SK-N-SH (cell line): ENCODE measurements at regions not wholly inside any gene's neighbourhood (a gene's known extent, or its start where the extent isn't known, plus 50 kb on each side); places are given as distances from the start of the nearest gene placed in this dataset.

ENCODE experiments used
- CTCF ChIA-PET: fragments of 300-600, 350-600 bp; formaldehyde crosslinking; extraction: SDS; loops from one replicate; lab custom pipeline; 2021; lab: Yijun Ruan, JAX
- POLR2A ChIA-PET: fragments of 350-600 bp; sonication (Branson Sonifier 250); formaldehyde crosslinking; extraction: SDS; loops from one replicate; lab custom pipeline; 2020; ENCODE audit warnings: antibody characterized with exemption, inconsistent platforms; lab: Yijun Ruan, JAX
- DNase-seq: peaks from one replicate; pipeline ENCODE4 v3.0.0; 2012
- H2AFZ ChIP-seq: fragments of 200-600 bp; sonication (generic); 2 replicates; pipeline ENCODE4 v1.8.1; 2016; ENCODE audit warnings: antibody characterized with exemption, mild to moderate bottlenecking, low read depth
- H3F3A ChIP-seq: fragments of 200-600 bp; sonication (generic); replicated peaks from 2 replicates; pipeline ENCODE3; 2016; ENCODE audit warnings: antibody characterized with exemption, mild to moderate bottlenecking; ENCODE audit not compliant: insufficient read depth
- H3K27ac ChIP-seq, 2 experiments: fragments of 200-500 bp in 1 of 2; fragments of 200-600 bp in 1 of 2; sonication (Bioruptor generic) in 1 of 2; sonication (generic), shearing (Covaris generic) in 1 of 2; 2 replicates each; pipeline versions ENCODE4 v1.5.1 to v1.6.1; 2014 to 2016; ENCODE audit warnings: low read depth in 2 of 2, inconsistent platforms in 1 of 2, low read length in 1 of 2, mild to moderate bottlenecking in 1 of 2, mixed read lengths in 1 of 2
- H3K27me3 ChIP-seq: fragments of 200-600 bp; sonication (generic), shearing (Covaris generic); 2 replicates; pipeline ENCODE4 v1.6.1; 2016; ENCODE audit warnings: mixed run types; ENCODE audit not compliant: insufficient read depth
- H3K36me3 ChIP-seq, 2 experiments: fragments of 200-500 bp in 1 of 2; fragments of 200-600 bp in 1 of 2; sonication (Bioruptor generic) in 1 of 2; sonication (generic) in 1 of 2; replicated peaks in 1 of 2; 2 replicates each; pipeline versions ENCODE3 to v1.5.1; 2014 to 2016; ENCODE audit warnings: low read length in 1 of 2, mild to moderate bottlenecking in 1 of 2; ENCODE audit not compliant: insufficient read depth in 2 of 2, control insufficient read depth in 1 of 2
- H3K4me1 ChIP-seq, 2 experiments: fragments of 200-500 bp in 1 of 2; fragments of 200-600 bp in 1 of 2; sonication (Bioruptor generic) in 1 of 2; sonication (generic), shearing (Covaris generic) in 1 of 2; 2 replicates each; pipeline versions ENCODE4 v1.5.1 to v1.6.1; 2014 to 2016; ENCODE audit warnings: low read depth in 1 of 2, low read length in 1 of 2, mixed run types in 1 of 2; ENCODE audit not compliant: insufficient read depth in 2 of 2, control insufficient read depth in 1 of 2
- H3K4me2 ChIP-seq: fragments of 200-600 bp; sonication (generic), shearing (Covaris generic); 2 replicates; pipeline ENCODE4 v1.6.1; 2017; ENCODE audit warnings: mixed run types
- H3K4me3 ChIP-seq, 2 experiments: fragments of 200-500 bp in 1 of 2; fragments of 200-600 bp in 1 of 2; sonication (Bioruptor generic) in 1 of 2; sonication (generic), shearing (Covaris generic) in 1 of 2; 2 replicates each; pipeline versions ENCODE4 v1.5.1 to v1.8.1; 2014 to 2016; ENCODE audit warnings: low read depth in 2 of 2, inconsistent platforms in 1 of 2, low read length in 1 of 2, mild to moderate bottlenecking in 1 of 2, mixed read lengths in 1 of 2, moderate library complexity in 1 of 2
- H3K79me2 ChIP-seq: fragments of 200-600 bp; sonication (generic); 2 replicates; pipeline ENCODE4 v1.8.1; 2017; ENCODE audit warnings: mild to moderate bottlenecking; ENCODE audit not compliant: insufficient read depth
- H3K9ac ChIP-seq: fragments of 200-600 bp; sonication (generic); 2 replicates; pipeline ENCODE4 v1.6.1; 2017; ENCODE audit warnings: mixed run types
- H3K9me2 ChIP-seq: fragments of 200-600 bp; sonication (generic); 2 replicates; pipeline ENCODE4 v1.6.1; 2017; ENCODE audit warnings: mixed run types
- H3K9me3 ChIP-seq: fragments of 200-600 bp; sonication (generic); 2 replicates; pipeline ENCODE4 v1.6.1; 2017; ENCODE audit warnings: mixed run types, mild to moderate bottlenecking, moderate library complexity
- H4K20me1 ChIP-seq: fragments of 200-600 bp; sonication (generic); 2 replicates; pipeline ENCODE4 v1.6.1; 2017; ENCODE audit warnings: mild to moderate bottlenecking, mixed run types; ENCODE audit not compliant: insufficient read depth
- ELF1 ChIP-seq: IDR thresholded peaks from 2 replicates; pipeline ENCODE4 v1.4.0; 2012
- FOSL2 ChIP-seq: IDR thresholded peaks from 2 replicates; pipeline ENCODE4 v1.4.0; 2012; ENCODE audit warnings: low read depth, mild to moderate bottlenecking, moderate library complexity, borderline replicate concordance
- FOXM1 ChIP-seq: IDR thresholded peaks from 2 replicates; pipeline ENCODE4 v1.4.0; 2012; ENCODE audit warnings: low read depth, mild to moderate bottlenecking
- IRF3 ChIP-seq: fragments of 150-350 bp; IDR thresholded peaks from 2 replicates; pipeline ENCODE4 v1.6.1; 2016; ENCODE audit warnings: mild to moderate bottlenecking, low read depth, low read length
- JUND ChIP-seq: IDR thresholded peaks from 2 replicates; pipeline ENCODE4 v1.4.0; 2012
- MAX ChIP-seq: IDR thresholded peaks from 2 replicates; pipeline ENCODE4 v1.4.0; 2012; ENCODE audit warnings: low read depth
- MXI1 ChIP-seq: IDR thresholded peaks from 2 replicates; pipeline ENCODE4 v1.6.1; 2012; ENCODE audit warnings: mild to moderate bottlenecking, low read depth, low read length, improper control_type of control experiment
- NFIC ChIP-seq: IDR thresholded peaks from 2 replicates; pipeline ENCODE4 v1.4.0; 2012; ENCODE audit warnings: borderline replicate concordance
- RCOR1 ChIP-seq: fragments of 150-350 bp; IDR thresholded peaks from 2 replicates; pipeline ENCODE4 v1.6.1; 2017; ENCODE audit warnings: antibody characterized with exemption, low read length
- TAF1 ChIP-seq: IDR thresholded peaks from 2 replicates; pipeline ENCODE4 v1.6.1; 2012; ENCODE audit warnings: low read depth, mild to moderate bottlenecking, low read length, moderate library complexity, borderline replicate concordance
- TCF12 ChIP-seq: IDR thresholded peaks from 2 replicates; pipeline ENCODE4 v1.4.0; 2012
- USF1 ChIP-seq: IDR thresholded peaks from 2 replicates; pipeline ENCODE4 v1.4.0; 2012; ENCODE audit warnings: low read depth, borderline replicate concordance
- YY1 ChIP-seq: IDR thresholded peaks from 2 replicates; pipeline ENCODE4 v1.4.0; 2012; ENCODE audit warnings: low read depth, mild to moderate bottlenecking
- ZBTB33 ChIP-seq: IDR thresholded peaks from 2 replicates; pipeline ENCODE4 v1.4.0; 2012; ENCODE audit warnings: low read depth, borderline replicate concordance
- WGBS: methylation state at CpG from one replicate; pipeline ENCODE4 v1.1.6; 2017; ENCODE audit warnings: low lambda C conversion rate; 5-methylcytosine and 5-hydroxymethylcytosine counted together

- ChIA-PET POLR2A (no interaction called here), CTCF (no interaction called here)
- no peaks in the 10 kb centered on the region for H3K9me3 ChIP-seq
- H4K20me1 ChIP-seq = no peaks in the 10 kb centered on the region
- H3K4me1 ChIP-seq = no peaks in the 10 kb centered on the region
- H3K79me2 ChIP-seq = no peaks in the 10 kb centered on the region
- H2AFZ ChIP-seq = no peak overlapping the region
- H3K9me2 ChIP-seq = no peaks in the 10 kb centered on the region
- no peak for DNase-seq
- H3F3A ChIP-seq = no peaks in the 10 kb centered on the region
- TF ChIP-seq YY1 (no peak), RCOR1 (no peak), FOSL2 (no peak)
- no peak overlapping the region for H3K9ac ChIP-seq
- no peak overlapping the region for H3K4me2 ChIP-seq
- no peak overlapping the region for H3K27ac ChIP-seq
- H3K36me3 ChIP-seq = no peaks in the 10 kb centered on the region
- no peak overlapping the region for H3K4me3 ChIP-seq
- H3K27me3 ChIP-seq = peaks cover 12% of the 10 kb centered on the region; the same call in 1 of the 2 replicates
- WGBS = under 1% methylated on average over 7 of the region's 7 CpGs
Measured at GRCh38 chr7:34564091-34564490, 93.9 kb upstream of the NPSR1 start.

- no peaks in the 10 kb centered on the region for H3K4me1 ChIP-seq
- H3K4me2 ChIP-seq = no peak overlapping the region
- no peaks in the 10 kb centered on the region for H4K20me1 ChIP-seq
- H3F3A ChIP-seq = no peaks in the 10 kb centered on the region
- DNase-seq = no peak
- H3K9me3 ChIP-seq = no peaks in the 10 kb centered on the region
- WGBS = 2% methylated on average over 1 of the region's 1 CpG
- H3K4me3 ChIP-seq = no peak overlapping the region
- no peaks in the 10 kb centered on the region for H3K36me3 ChIP-seq
- no peak overlapping the region for H3K27ac ChIP-seq
- no peaks in the 10 kb centered on the region for H3K9me2 ChIP-seq
- no peaks in the 10 kb centered on the region for H3K79me2 ChIP-seq
- H3K27me3 ChIP-seq = peaks cover 16% of the 10 kb centered on the region; the same call in 1 of the 2 replicates
- POLR2A ChIA-PET = no interaction called here
- no peak for TF ChIP-seq FOXM1
- TF ChIP-seq JUND = no peak
- TF ChIP-seq MXI1 = no peak
- TF ChIP-seq IRF3 = no peak
- TF ChIP-seq ELF1 = no peak
- no peak for TF ChIP-seq FOSL2
- TF ChIP-seq USF1 = no peak
- no peak for TF ChIP-seq TCF12
- TF ChIP-seq MAX = no peak
- no peak for TF ChIP-seq RCOR1
- TF ChIP-seq ZBTB33 = no peak
- no peak for TF ChIP-seq NFIC
- no peak for TF ChIP-seq TAF1
- TF ChIP-seq YY1 = no peak
- no peak overlapping the region for H3K9ac ChIP-seq
- no peak overlapping the region for H2AFZ ChIP-seq
- CTCF ChIA-PET = no interaction called here
Measured at GRCh38 chr7:34567906-34568305, 90.1 kb upstream of the NPSR1 start.
